ENCODE measurements at regions not wholly inside any gene's neighbourhood (a gene's known extent, or its start where the extent isn't known, plus 50 kb on each side); places are given as distances from the start of the nearest gene placed in this dataset.

GRCh38 chr12:89239534-89239933, 112.8 kb downstream of the DUSP6 start:
- H3K4me3 ChIP-seq (replicated peaks; ENCODE audit: low read depth, low read length), result no peak overlapping the region
- DNase-seq (ENCODE audit: low read depth), result no peak
- TF ChIP-seq, protein P1, sequence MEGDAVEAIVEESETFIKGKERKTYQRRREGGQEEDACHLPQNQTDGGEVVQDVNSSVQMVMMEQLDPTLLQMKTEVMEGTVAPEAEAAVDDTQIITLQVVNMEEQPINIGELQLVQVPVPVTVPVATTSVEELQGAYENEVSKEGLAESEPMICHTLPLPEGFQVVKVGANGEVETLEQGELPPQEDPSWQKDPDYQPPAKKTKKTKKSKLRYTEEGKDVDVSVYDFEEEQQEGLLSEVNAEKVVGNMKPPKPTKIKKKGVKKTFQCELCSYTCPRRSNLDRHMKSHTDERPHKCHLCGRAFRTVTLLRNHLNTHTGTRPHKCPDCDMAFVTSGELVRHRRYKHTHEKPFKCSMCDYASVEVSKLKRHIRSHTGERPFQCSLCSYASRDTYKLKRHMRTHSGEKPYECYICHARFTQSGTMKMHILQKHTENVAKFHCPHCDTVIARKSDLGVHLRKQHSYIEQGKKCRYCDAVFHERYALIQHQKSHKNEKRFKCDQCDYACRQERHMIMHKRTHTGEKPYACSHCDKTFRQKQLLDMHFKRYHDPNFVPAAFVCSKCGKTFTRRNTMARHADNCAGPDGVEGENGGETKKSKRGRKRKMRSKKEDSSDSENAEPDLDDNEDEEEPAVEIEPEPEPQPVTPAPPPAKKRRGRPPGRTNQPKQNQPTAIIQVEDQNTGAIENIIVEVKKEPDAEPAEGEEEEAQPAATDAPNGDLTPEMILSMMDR (IDR thresholded peaks at IDR 0.05; ENCODE audit: low read length, missing control alignments), result no peak

DNA sequence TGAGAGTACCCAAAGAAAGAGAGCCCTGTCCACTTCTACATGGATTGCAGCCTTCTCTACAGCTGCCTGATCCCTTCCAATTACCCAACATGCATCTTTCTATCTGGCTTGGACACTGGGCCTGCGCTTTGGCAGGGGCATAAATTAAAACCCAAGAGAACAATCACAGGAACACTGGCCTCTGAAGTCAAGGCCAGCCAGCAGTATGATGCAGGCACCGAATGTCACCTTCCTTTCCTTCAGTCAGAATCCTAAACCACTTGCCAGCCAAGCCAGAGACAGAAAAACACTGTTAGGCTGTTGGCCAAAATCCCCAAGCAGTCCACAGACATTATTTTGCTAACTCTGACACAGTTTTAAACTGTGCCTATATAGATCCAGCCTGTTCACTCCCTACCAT, 113.7 kb downstream of the DUSP6 start:
- TF ChIP-seq, protein P1 (IDR thresholded peaks at IDR 0.05; ENCODE audit: low read length, missing control alignments), result no peak
- no peak overlapping the region for H3K4me3 ChIP-seq (replicated peaks; ENCODE audit: low read depth, low read length)
- DNase-seq (ENCODE audit: low read depth), result peak; percentile 71

DNA sequence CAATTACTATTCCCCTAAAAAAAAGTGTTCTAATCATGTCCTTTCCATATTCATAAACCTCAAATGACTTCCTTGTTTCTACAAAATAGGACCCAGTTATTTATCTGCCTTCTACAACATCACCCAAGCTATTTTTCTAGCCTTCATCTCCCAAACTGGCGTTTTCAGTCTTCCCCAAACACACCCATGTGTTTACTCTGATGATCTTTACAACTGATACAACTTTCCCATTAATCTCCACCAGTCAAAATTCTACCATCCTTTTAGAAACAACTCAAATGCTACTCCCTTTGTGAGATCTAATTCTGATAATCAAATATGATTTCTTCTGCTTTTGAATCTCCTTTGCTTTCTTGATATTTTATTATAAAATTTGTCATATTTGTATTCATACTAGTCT, 114.5 kb downstream of the DUSP6 start:
- TF ChIP-seq, protein P1 (IDR thresholded peaks at IDR 0.05; ENCODE audit: low read length, missing control alignments), result no peak
- H3K4me3 ChIP-seq (replicated peaks; ENCODE audit: low read depth, low read length), result no peak overlapping the region
- no peak for DNase-seq (ENCODE audit: low read depth)

DNA sequence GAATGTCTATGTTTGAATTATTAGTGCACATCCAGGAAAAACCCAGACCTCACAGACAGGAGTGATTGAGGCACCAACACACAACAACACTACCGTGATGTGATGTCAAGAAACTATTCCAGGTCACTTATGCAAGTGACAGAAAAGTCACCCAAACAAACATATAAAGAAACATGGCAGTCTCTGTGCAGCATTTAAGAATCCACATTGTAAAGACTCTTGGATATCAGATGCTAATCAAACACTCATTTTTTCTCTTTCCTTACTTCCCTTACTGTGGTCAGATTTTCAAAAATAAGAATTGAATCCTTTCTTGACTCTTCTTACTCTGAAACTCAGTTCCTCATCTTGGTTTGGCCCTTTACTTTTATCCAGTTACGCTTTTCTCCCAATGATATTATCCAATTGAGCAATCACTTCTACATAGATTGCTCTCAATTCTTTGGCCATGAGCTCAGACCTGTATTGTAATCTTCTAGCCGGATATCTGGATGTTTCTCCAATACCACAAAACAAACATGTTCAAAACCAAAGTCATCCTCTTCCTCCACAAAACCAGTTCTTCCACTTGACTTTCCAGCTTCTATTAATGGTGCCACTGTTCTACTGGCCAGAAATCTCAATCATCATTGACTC, 115.4 kb downstream of the DUSP6 start:
- no peak overlapping the region for H3K4me3 ChIP-seq (replicated peaks; ENCODE audit: low read depth, low read length)
- TF ChIP-seq, protein P1 (IDR thresholded peaks at IDR 0.05; ENCODE audit: low read length, missing control alignments), result no peak
- DNase-seq (ENCODE audit: low read depth), result peak; percentile 70

GRCh38 chr12:89236237-89236636, 116.1 kb downstream of the DUSP6 start:
- TF ChIP-seq, protein P1 (IDR thresholded peaks at IDR 0.05; ENCODE audit: low read length, missing control alignments), result no peak
- DNase-seq (ENCODE audit: low read depth), result peak; percentile 77
- H3K4me3 ChIP-seq (replicated peaks; ENCODE audit: low read depth, low read length), result no peak overlapping the region

DNA sequence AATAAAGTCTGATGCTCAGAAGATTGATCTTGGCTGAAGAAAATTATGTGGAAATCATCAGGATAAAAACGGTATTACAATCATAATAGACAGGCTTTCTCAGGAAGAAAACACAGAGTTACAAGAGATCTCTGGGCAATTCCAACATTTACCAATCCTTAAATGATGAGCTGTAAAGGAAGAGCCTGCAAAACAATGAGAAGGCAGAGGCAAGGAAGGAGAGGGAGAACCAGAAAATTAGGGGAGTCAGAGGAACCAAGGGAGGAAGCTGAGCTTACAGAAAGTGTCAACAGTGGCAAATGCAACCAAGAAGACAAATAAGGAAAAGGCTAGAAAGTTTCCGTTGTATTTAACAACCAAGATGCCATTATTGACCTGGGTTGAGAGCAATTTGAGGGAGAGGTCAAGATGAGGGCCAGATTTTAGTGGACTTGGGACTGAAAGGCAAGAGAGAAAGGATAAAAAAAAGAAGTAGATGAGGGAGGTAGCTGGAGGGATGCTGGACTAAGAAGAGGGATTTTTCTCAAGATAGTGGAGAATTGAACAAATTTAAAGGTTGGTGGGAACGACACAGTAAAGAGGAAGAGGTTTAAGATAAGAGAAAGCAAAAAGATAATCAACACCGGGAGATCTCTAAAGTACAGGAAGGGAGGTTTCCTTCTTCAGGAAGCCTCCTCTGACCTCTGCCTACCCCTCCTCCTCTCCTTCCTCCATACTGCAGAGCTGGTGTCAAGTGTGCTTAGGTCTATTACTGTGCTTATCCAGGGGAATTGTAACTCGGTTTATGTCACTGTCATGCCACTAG, 116.9 kb downstream of the DUSP6 start:
- DNase-seq (ENCODE audit: low read depth), result peak; percentile 53
- no peak overlapping the region for H3K4me3 ChIP-seq (replicated peaks; ENCODE audit: low read depth, low read length)
- TF ChIP-seq, protein P1 (IDR thresholded peaks at IDR 0.05; ENCODE audit: low read length, missing control alignments), result no peak
